ENCODE measurements at regions not wholly inside any gene's neighbourhood (a gene's known extent, or its start where the extent isn't known, plus 50 kb on each side); places are given as distances from the start of the nearest gene placed in this dataset.

GRCh38 chr13:30025351-30025750 is 174.9 kb upstream of the UBL3 start:
- TF ChIP-seq POLR2A (IDR thresholded peaks at IDR 0.05) (no peak), CTCF (IDR thresholded peaks at IDR 0.05) (no peak), EP300 (IDR thresholded peaks at IDR 0.05) (no peak)

All from tibial nerve (tissue), 4 donors.